Duodenal mucosa (tissue), 2 donors: ENCODE measurements at regions not wholly inside any gene's neighbourhood (a gene's known extent, or its start where the extent isn't known, plus 50 kb on each side); places are given as distances from the start of the nearest gene placed in this dataset.
"Not testable (repeated sequence)": the region's sequence is repeated elsewhere in the genome, so short reads cannot be mapped to it uniquely, and the experiment has no call there.

ENCODE experiments used
- H3K27ac ChIP-seq: one replicate; pipeline ENCODE4 v1.7.0; 2013; ENCODE audit warnings: low read depth, low read length
- H3K27me3 ChIP-seq, 2 donors: one replicate each; pipeline ENCODE4 v1.7.0; 2013; ENCODE audit warnings: low read length in 2 of 2, control low read depth in 1 of 2; ENCODE audit not compliant: insufficient read depth in 2 of 2, control insufficient read depth in 1 of 2
- H3K36me3 ChIP-seq, 2 donors: one replicate each; pipeline ENCODE4 v1.7.0; 2013; ENCODE audit warnings: low read length in 2 of 2, control low read depth in 1 of 2; ENCODE audit not compliant: insufficient read depth in 2 of 2, control insufficient read depth in 1 of 2
- H3K4me1 ChIP-seq, 2 donors: one replicate each; pipeline ENCODE4 v1.7.0; 2013; ENCODE audit warnings: low read length in 2 of 2, control low read depth in 1 of 2; ENCODE audit not compliant: insufficient read depth in 2 of 2, control insufficient read depth in 1 of 2
- H3K4me3 ChIP-seq, 2 donors: one replicate each; pipeline ENCODE4 v1.7.0; 2013; ENCODE audit warnings: low read length in 2 of 2, low read depth in 1 of 2
- H3K9ac ChIP-seq, 2 donors: one replicate each; pipeline ENCODE4 v1.7.0; 2013; ENCODE audit warnings: low read length in 2 of 2, low read depth in 1 of 2
- H3K9me3 ChIP-seq, 2 donors: one replicate each; pipeline ENCODE4 v1.7.0; 2013; ENCODE audit warnings: low read length in 2 of 2, control low read depth in 1 of 2; ENCODE audit not compliant: control insufficient read depth in 1 of 2

- H3K9ac ChIP-seq, result no peak overlapping the region
- no peak overlapping the region for H3K4me3 ChIP-seq
- H3K27ac ChIP-seq, result no peak overlapping the region
- no peaks in the 10 kb centered on the region for H3K36me3 ChIP-seq
- no peaks in the 10 kb centered on the region for H3K4me1 ChIP-seq
- H3K27me3 ChIP-seq, result no peaks in the 10 kb centered on the region
- H3K9me3 ChIP-seq, result peaks cover 3 to 17% of the 10 kb centered on the region in 2 donors
These were observed 113.9 kb downstream of the TAF11L14 start for GRCh38 chr5:17748201-17748600.

- H3K4me1 ChIP-seq, result no peaks in the 10 kb centered on the region
- H3K36me3 ChIP-seq, result no peaks in the 10 kb centered on the region
- no peak overlapping the region for H3K4me3 ChIP-seq
- H3K9me3 ChIP-seq, result peaks cover 3 to 14% of the 10 kb centered on the region in 2 donors
- H3K9ac ChIP-seq, result no peak overlapping the region
- H3K27ac ChIP-seq, result no peak overlapping the region
- no peaks in the 10 kb centered on the region for H3K27me3 ChIP-seq
These were observed 114.7 kb downstream of the TAF11L14 start for GRCh38 chr5:17748941-17749340.

GRCh38 chr5:17755406-17755805 is 121.1 kb downstream of the TAF11L14 start:
- H3K4me3 ChIP-seq, result not testable (repeated sequence)

GRCh38 chr5:17761326-17761725 is 127.1 kb downstream of the TAF11L14 start:
- Histone ChIP-seq H3K36me3 (no peaks in the 10 kb centered on the region), H3K9me3 (peaks cover 0 to 9% of the 10 kb centered on the region in 2 donors), H3K27me3 (no peaks in the 10 kb centered on the region), H3K27ac (no peak overlapping the region), H3K4me1 (no peaks in the 10 kb centered on the region), H3K4me3 (no peak overlapping the region), H3K9ac (no peak overlapping the region)

More at GRCh38 chr5:17755406-17755805, 121.1 kb downstream of the TAF11L14 start:
- H3K27me3 ChIP-seq, H3K9ac ChIP-seq, H3K9me3 ChIP-seq, H3K4me1 ChIP-seq, H3K27ac ChIP-seq, H3K36me3 ChIP-seq: not testable (repeated sequence)

- H3K4me1 ChIP-seq, result no peaks in the 10 kb centered on the region
These were observed 129.0 kb downstream of the TAF11L14 start for GRCh38 chr5:17763301-17763700.

GRCh38 chr5:17766031-17766430 is 131.8 kb downstream of the TAF11L14 start:
- Histone ChIP-seq H3K9me3 (peaks cover 2 to 6% of the 10 kb centered on the region in 2 donors), H3K9ac (no peak overlapping the region), H3K27me3 (no peaks in the 10 kb centered on the region), H3K4me3 (no peak overlapping the region), H3K27ac (no peak overlapping the region), H3K36me3 (no peaks in the 10 kb centered on the region), H3K4me1 (no peaks in the 10 kb centered on the region)

More at GRCh38 chr5:17763301-17763700, 129.0 kb downstream of the TAF11L14 start:
- no peaks in the 10 kb centered on the region for H3K36me3 ChIP-seq
- H3K9ac ChIP-seq, result no peak overlapping the region
- H3K27me3 ChIP-seq, result no peaks in the 10 kb centered on the region
- H3K9me3 ChIP-seq, result peaks cover 6 to 7% of the 10 kb centered on the region in 2 donors
- H3K4me3 ChIP-seq, result no peak overlapping the region
- no peak overlapping the region for H3K27ac ChIP-seq

- Histone ChIP-seq H3K36me3 (no peaks in the 10 kb centered on the region), H3K9me3 (peaks cover 6 to 9% of the 10 kb centered on the region in 2 donors), H3K4me1 (no peaks in the 10 kb centered on the region), H3K27me3 (no peaks in the 10 kb centered on the region), H3K9ac (no peak overlapping the region), H3K4me3 (no peak overlapping the region), H3K27ac (no peak overlapping the region)
These were observed 135.0 kb downstream of the TAF11L14 start for GRCh38 chr5:17769277-17769676.

GRCh38 chr5:17772232-17772631 is 138.0 kb downstream of the TAF11L14 start:
- Histone ChIP-seq H3K27ac (no peak overlapping the region), H3K9me3 (peaks cover 0 to 7% of the 10 kb centered on the region in 2 donors), H3K4me1 (no peaks in the 10 kb centered on the region), H3K4me3 (no peak overlapping the region), H3K27me3 (no peaks in the 10 kb centered on the region), H3K36me3 (no peaks in the 10 kb centered on the region), H3K9ac (no peak overlapping the region)

GRCh38 chr5:17785774-17786173 is 151.5 kb downstream of the TAF11L14 start:
- Histone ChIP-seq H3K27me3 (no peaks in the 10 kb centered on the region), H3K9me3 (peaks cover 0 to 8% of the 10 kb centered on the region in 2 donors), H3K4me3 (no peak overlapping the region), H3K9ac (no peak overlapping the region), H3K4me1 (no peaks in the 10 kb centered on the region), H3K36me3 (no peaks in the 10 kb centered on the region), H3K27ac (no peak overlapping the region)

GRCh38 chr5:17788351-17788750 is 154.1 kb downstream of the TAF11L14 start:
- Histone ChIP-seq H3K9me3 (peaks cover 0 to 4% of the 10 kb centered on the region in 2 donors), H3K27me3 (no peaks in the 10 kb centered on the region), H3K4me3 (no peak overlapping the region), H3K4me1 (no peaks in the 10 kb centered on the region), H3K36me3 (no peaks in the 10 kb centered on the region), H3K9ac (no peak overlapping the region), H3K27ac (no peak overlapping the region)

- no peaks in the 10 kb centered on the region for H3K27me3 ChIP-seq
- no peak overlapping the region for H3K9ac ChIP-seq
- peaks cover 0 to 4% of the 10 kb centered on the region in 2 donors for H3K9me3 ChIP-seq
- no peaks in the 10 kb centered on the region for H3K36me3 ChIP-seq
- no peak overlapping the region for H3K27ac ChIP-seq
- no peak overlapping the region for H3K4me3 ChIP-seq
- H3K4me1 ChIP-seq, result no peaks in the 10 kb centered on the region
These were observed 159.9 kb downstream of the TAF11L14 start for GRCh38 chr5:17794201-17794600.
